HepG2 (cell line): ENCODE measurements at regions not wholly inside any gene's neighbourhood (a gene's known extent, or its start where the extent isn't known, plus 50 kb on each side); places are given as distances from the start of the nearest gene placed in this dataset.

Experiments
- ATAC-seq: fragments of 200-7000 bp; cut with Tn5 transposase; 3 replicates; pipeline ENCODE4 v1.9.1; 2020; ENCODE audit warnings: mild to moderate bottlenecking, moderate library complexity
- BruUV-seq: library from RNA; stranded (reverse); fragments of 400-500 nt; replicated peaks from 2 replicates; lab custom pipeline; 2021; lab: Mats Ljungman, UMichigan
- CTCF ChIA-PET: fragments of 300-600 bp; formaldehyde crosslinking; extraction: SDS; loops from one replicate; lab custom pipeline; 2021; ENCODE audit warnings: low total read pairs, inconsistent platforms, low intra/inter-chr PET ratio; lab: Yijun Ruan, JAX
- POLR2A ChIA-PET: fragments of 350-600 bp; sonication (Branson Sonifier 250); formaldehyde crosslinking; loops from one replicate; lab custom pipeline; 2020; ENCODE audit warnings: antibody characterized with exemption, inconsistent platforms; lab: Yijun Ruan, JAX
- DNase-seq: peaks from one replicate; pipeline ENCODE4 v3.0.0-alpha.2; 2015; ENCODE audit warnings: low spot score
- FAIRE-seq: peaks from 3 replicates; lab custom pipeline; 2011; peaks lifted over from hg19 to GRCh38; lab: Jason Lieb, UNC
- H2AFZ ChIP-seq: one replicate; pipeline ENCODE4 v1.6.1; 2011; ENCODE audit warnings: low read length, inconsistent platforms
- H3K27ac ChIP-seq: fragments of 300-600 bp; 3 replicates; pipeline ENCODE4 v1.8.0; 2011; ENCODE audit warnings: mixed run types, mild to moderate bottlenecking, mixed read lengths, low read length, inconsistent platforms; ENCODE audit not compliant: insufficient read depth; ENCODE audit errors: extremely low read length
- H3K27me3 ChIP-seq, 2 experiments: fragments of 200-600 bp in 1 of 2; 2 replicates in 1 of 2; 3 replicates in 1 of 2; pipeline versions ENCODE4 v1.6.0 to v1.8.0; 2011; ENCODE audit warnings: low read length in 2 of 2, mild to moderate bottlenecking in 2 of 2, moderate library complexity in 2 of 2, inconsistent platforms in 1 of 2; ENCODE audit not compliant: insufficient read depth in 2 of 2, control insufficient read depth in 1 of 2
- H3K36me3 ChIP-seq, 2 experiments: fragments of 200-600 bp in 1 of 2; replicated peaks in 1 of 2; 2 replicates in 1 of 2; 3 replicates in 1 of 2; pipeline versions ENCODE4 v1.5.1 to v1.8.0; 2011; ENCODE audit warnings: low read length in 2 of 2, inconsistent platforms in 1 of 2; ENCODE audit not compliant: insufficient read depth in 2 of 2, control insufficient read depth in 1 of 2
- H3K4me1 ChIP-seq: 2 replicates; pipeline ENCODE4 v1.5.1; 2012; ENCODE audit warnings: low read length, inconsistent platforms; ENCODE audit not compliant: insufficient read depth
- H3K4me2 ChIP-seq: 2 replicates; pipeline ENCODE4 v1.6.0; 2011; ENCODE audit warnings: low read depth, low read length, inconsistent platforms
- H3K4me3 ChIP-seq, 3 experiments: fragments of 200-600 bp in 1 of 3; sonication (generic), shearing (Covaris generic) in 1 of 3; replicated peaks in 1 of 3; 2 replicates each; pipeline ENCODE4 v1.5.1; 2011 to 2016; ENCODE audit warnings: low read length in 3 of 3, inconsistent platforms in 2 of 3, low read depth in 2 of 3, mild to moderate bottlenecking in 2 of 3, control low read depth in 1 of 3, mixed read lengths in 1 of 3; ENCODE audit not compliant: insufficient read depth in 1 of 3
- H3K79me2 ChIP-seq: one replicate; pipeline ENCODE4 v1.6.1; 2011; ENCODE audit warnings: low read length, inconsistent platforms; ENCODE audit not compliant: insufficient read depth
- H3K9ac ChIP-seq: 2 replicates; pipeline ENCODE4 v1.6.0; 2011; ENCODE audit warnings: mild to moderate bottlenecking, low read depth, low read length, inconsistent platforms; ENCODE audit not compliant: insufficient read depth
- H3K9me3 ChIP-seq: 2 replicates; pipeline ENCODE4 v1.5.1; 2012; ENCODE audit warnings: mild to moderate bottlenecking, low read length
- H4K20me1 ChIP-seq: 2 replicates; pipeline ENCODE4 v1.6.0; 2011; ENCODE audit warnings: inconsistent platforms, mild to moderate bottlenecking, low read length, moderate library complexity; ENCODE audit not compliant: insufficient read depth
- MTERF4 ChIP-seq: sonication (generic); formaldehyde crosslinking; IDR thresholded peaks from 2 replicates; pipeline ENCODE4 v1.8.0; 2023; ENCODE audit warnings: mild to moderate bottlenecking, missing genetic modification reagents
- TFDP2 ChIP-seq: sonication (generic); formaldehyde crosslinking; IDR thresholded peaks from 2 replicates; pipeline ENCODE4 v1.4.0; 2020; ENCODE audit warnings: missing genetic modification reagents
- ZNF160 ChIP-seq: sonication (generic); formaldehyde crosslinking; IDR thresholded peaks from 2 replicates; pipeline ENCODE4 v1.8.0; 2022; ENCODE audit warnings: mild to moderate bottlenecking, inconsistent platforms, missing genetic modification reagents
- ZNF407 ChIP-seq: sonication (generic); formaldehyde crosslinking; IDR thresholded peaks from one replicate; pipeline ENCODE4 v1.5.1; 2020; ENCODE audit warnings: mild to moderate bottlenecking, missing genetic modification reagents; ENCODE audit errors: not compliant biosample characterization
- whole genome bisulfite sequencing: methylation state at CpG from one replicate; pipeline ENCODE4 v1.1.6; 2017; ENCODE audit warnings: low lambda C conversion rate; 5-methylcytosine and 5-hydroxymethylcytosine counted together
- in situ Hi-C: cut with HindIII; loops from 2 replicates; pipeline ENCODE4 v1.10.0; 2017; ENCODE audit warnings: low pct_unique_long_range_greater_than_20kb; ENCODE audit not compliant: extremely low pct_ligation_motif_present
- intact Hi-C: fragments of 100-400 bp; cut with micrococcal nuclease; formaldehyde crosslinking; loops from one replicate; pipeline ENCODE4 v1.10.0; 2022; ENCODE audit not compliant: unreplicated experiment

- FAIRE-seq, result no peak
Observed at GRCh38 chr1:232180779-232181136, 449.2 kb downstream of the SIPA1L2 start.

More at GRCh38 chr1:232180779-232181136, 449.2 kb downstream of the SIPA1L2 start:
- WGBS, result 14% methylated on average over 3 of the region's 3 CpGs
- no peaks in the 10 kb centered on the region for H4K20me1 ChIP-seq
- in situ Hi-C loops, result no loop called here
- POLR2A ChIA-PET, result no interaction called here
- peaks cover 1 to 12% of the 10 kb centered on the region in 2 experiments; a peak in 3 of 5 replicates for H3K27me3 ChIP-seq
- DNase-seq (no peak), ATAC-seq (no peak)
- no peak overlapping the region for H3K27ac ChIP-seq
- H3K36me3 ChIP-seq, result no peaks in the 10 kb centered on the region
- H3K9me3 ChIP-seq, result no peaks in the 10 kb centered on the region
- H3K4me2 ChIP-seq, result no peak overlapping the region
- intact Hi-C loops, result no loop called here
- H3K79me2 ChIP-seq, result no peaks in the 10 kb centered on the region
- no peak overlapping the region for H3K9ac ChIP-seq
- no peak overlapping the region for H2AFZ ChIP-seq
- H3K4me1 ChIP-seq, result no peaks in the 10 kb centered on the region
- no peak for TF ChIP-seq ZNF407
- TF ChIP-seq ZNF160 (CRISPR knock-in tag), result no peak
- TF ChIP-seq TFDP2 (CRISPR knock-in tag), result no peak
- no peak for TF ChIP-seq MTERF4 (CRISPR knock-in tag)
- no TSS peak for BruUV-seq
- no peak overlapping the region for H3K4me3 ChIP-seq
- CTCF ChIA-PET, result no interaction called here
